ENCODE measurements at regions not wholly inside any gene's neighbourhood (a gene's known extent, or its start where the extent isn't known, plus 50 kb on each side); places are given as distances from the start of the nearest gene placed in this dataset.

- Histone ChIP-seq H3K56ac (ENCODE audit: extremely low read depth, insufficient read depth, low read length) (no peak overlapping the region), H2BK20ac (ENCODE audit: low read depth, low read length) (no peak overlapping the region), H4K5ac (ENCODE audit: low read depth, low read length) (no peak overlapping the region), H3K9ac (ENCODE audit: low read depth, low read length) (no peak overlapping the region), H3K18ac (ENCODE audit: low read depth, low read length) (no peak overlapping the region), H3K27ac (ENCODE audit: insufficient read depth, low read length) (no peak overlapping the region), H2AFZ (replicated peaks; ENCODE audit: low read length, poor library complexity) (no peak overlapping the region), H3K27me3 (ENCODE audit: control insufficient read depth, insufficient read depth, low read length) (no peaks in the 10 kb centered on the region), H4K8ac (ENCODE audit: low read depth in 2 of 2, low read length in 2 of 2) (no peak overlapping the region), H3K4me1 (ENCODE audit: control insufficient read depth, insufficient read depth, low read length) (no peaks in the 10 kb centered on the region), H2BK5ac (ENCODE audit: low read depth, low read length, poor library complexity, severe bottlenecking) (no peak overlapping the region), H4K91ac (ENCODE audit: insufficient read depth, low read depth, low read length) (no peak overlapping the region), H4K20me1 (ENCODE audit: insufficient read depth, low read length) (no peaks in the 10 kb centered on the region), H2AK5ac (ENCODE audit: low read depth, low read length) (no peak overlapping the region), H3K4me2 (ENCODE audit: low read depth, low read length) (no peak overlapping the region), H3K14ac (replicated peaks; ENCODE audit: low read depth, low read length) (no peak overlapping the region), H3K9me3 (ENCODE audit: control insufficient read depth, insufficient read depth, low read length) (no peaks in the 10 kb centered on the region), H3K4ac (ENCODE audit: low read depth, low read length) (no peak overlapping the region), H2AK9ac (replicated peaks; ENCODE audit: low read depth, low read length, poor library complexity) (no peak overlapping the region), H2BK120ac (ENCODE audit: low read depth, low read length) (no peak overlapping the region), H3K23ac (ENCODE audit: low read depth, low read length) (no peak overlapping the region), H3K79me1 (ENCODE audit: low read depth in 1 of 2, low read length in 2 of 2) (no peaks in the 10 kb centered on the region), H2BK15ac (ENCODE audit: low read depth, low read length) (no peak overlapping the region), H3K4me3 (ENCODE audit: insufficient read depth, low read depth, low read length) (no peak overlapping the region), H3K36me3 (ENCODE audit: control insufficient read depth, insufficient read depth, low read length) (no peaks in the 10 kb centered on the region), H3K9me1 (ENCODE audit: insufficient read depth, low read length) (no peaks in the 10 kb centered on the region)
- dilution Hi-C loops (cut with HindIII; ENCODE audit: low sequenced_read_pairs, unreplicated experiment) (no loop called here), intact Hi-C loops (cut with micrococcal nuclease) (no loop called here), in situ Hi-C loops (cut with MboI; ENCODE audit: low sequenced_read_pairs) (no loop called here)
- ATAC-seq (ENCODE audit: low read depth), result no peak
- ChIA-PET CTCF (no interaction called here), POLR2A (ENCODE audit: unreplicated experiment) (no interaction called here)
- WGBS, 2 experiments (ENCODE audit: extremely low coverage in 2 of 2, insufficient read length in 1 of 2), result 60% methylated on average over 1 of the region's 2 CpGs; no CpG with 5 or more reads in 1 of the 2 experiments
- no peak for DNase-seq
- no TSS peak for BruUV-seq (replicated peaks)
- TF ChIP-seq MAZ (IDR thresholded peaks at IDR 0.05; ENCODE audit: borderline replicate concordance, low read depth, low read length), result no peak
- no peak for TF ChIP-seq CTCF (conservative IDR thresholded peaks at IDR 0.05; ENCODE audit: low read depth, low read length)
- no peak for TF ChIP-seq FOS (IDR thresholded peaks at IDR 0.05; ENCODE audit: low read depth, low read length)
- no peak for TF ChIP-seq CEBPB (IDR thresholded peaks at IDR 0.05; ENCODE audit: low read depth, low read length)
- no peak for TF ChIP-seq CHD1 (IDR thresholded peaks at IDR 0.05; ENCODE audit: low read depth, low read length)
- no peak for TF ChIP-seq MXI1 (IDR thresholded peaks at IDR 0.05; ENCODE audit: borderline replicate concordance, low read depth, low read length)
- no peak for TF ChIP-seq RAD21 (IDR thresholded peaks at IDR 0.05; ENCODE audit: low read length)
- no peak for TF ChIP-seq USF2 (IDR thresholded peaks at IDR 0.05; ENCODE audit: low read depth, low read length)
- TF ChIP-seq BHLHE40 (IDR thresholded peaks at IDR 0.05; ENCODE audit: low read depth, low read length), result no peak
Measured at GRCh38 chr22:35175392-35175791, 81.9 kb upstream of the HMGXB4 start.
